PFSK-1 (cell line): ENCODE measurements at regions not wholly inside any gene's neighbourhood (a gene's known extent, or its start where the extent isn't known, plus 50 kb on each side); places are given as distances from the start of the nearest gene placed in this dataset.

Experiments used
- FOXP2 ChIP-seq: optimal IDR thresholded peaks from 2 replicates; pipeline ENCODE3; 2011; ENCODE audit warnings: borderline replicate concordance, control low read depth, inconsistent platforms; ENCODE audit not compliant: insufficient read depth; ENCODE audit errors: extremely low read length, extremely low read depth
- POLR2AphosphoS5 ChIP-seq: IDR thresholded peaks from 2 replicates; pipeline ENCODE4 v1.6.1; 2012; ENCODE audit warnings: low read depth, mild to moderate bottlenecking, control low read depth, low read length, moderate library complexity
- REST ChIP-seq, 2 experiments: IDR thresholded peaks; 2 replicates each; pipeline versions ENCODE4 v1.6.1 to v1.8.0; 2011 to 2012; ENCODE audit warnings: low read depth in 2 of 2, low read length in 2 of 2, control low read depth in 1 of 2, inconsistent platforms in 1 of 2, mild to moderate bottlenecking in 1 of 2, moderate library complexity in 1 of 2; ENCODE audit not compliant: insufficient read depth in 1 of 2
- SIN3A ChIP-seq: IDR thresholded peaks from 2 replicates; pipeline ENCODE4 v1.6.1; 2012; ENCODE audit warnings: mild to moderate bottlenecking, low read length, moderate library complexity, borderline replicate concordance; ENCODE audit not compliant: insufficient read depth
- TAF1 ChIP-seq: IDR thresholded peaks from 2 replicates; pipeline ENCODE4 v1.6.1; 2012; ENCODE audit warnings: low read length, control low read depth, borderline replicate concordance; ENCODE audit not compliant: insufficient read depth

- TF ChIP-seq FOXP2 (no peak), SIN3A (no peak), TAF1 (no peak), POLR2AphosphoS5 (no peak), REST (IDR thresholded peaks at IDR 0.05; ENCODE audit: insufficient read depth in 1 of 2, low read depth in 2 of 2, low read length in 2 of 2) (no peak)
Observed at GRCh38 chr1:215402147-215402546, 165.0 kb upstream of the KCTD3 start.

GRCh38 chr1:215405211-215405610, 161.9 kb upstream of the KCTD3 start:
- TF ChIP-seq SIN3A (no peak), FOXP2 (no peak), REST (IDR thresholded peaks at IDR 0.05; ENCODE audit: insufficient read depth in 1 of 2, low read depth in 2 of 2, low read length in 2 of 2) (no peak), POLR2AphosphoS5 (no peak), TAF1 (no peak)

- TF ChIP-seq SIN3A (no peak), TAF1 (no peak)
Observed at GRCh38 chr1:215406927-215407326, 160.2 kb upstream of the KCTD3 start.

GRCh38 chr1:215407575-215407974, 159.5 kb upstream of the KCTD3 start:
- TF ChIP-seq SIN3A = no peak
- no peak for TF ChIP-seq FOXP2
- no peak for TF ChIP-seq POLR2AphosphoS5
- TF ChIP-seq TAF1 = no peak
- no peak for TF ChIP-seq REST (IDR thresholded peaks at IDR 0.05; ENCODE audit: insufficient read depth in 1 of 2, low read depth in 2 of 2, low read length in 2 of 2)

- TF ChIP-seq SIN3A (no peak), REST (IDR thresholded peaks at IDR 0.05; ENCODE audit: insufficient read depth in 1 of 2, low read depth in 2 of 2, low read length in 2 of 2) (no peak), FOXP2 (no peak), POLR2AphosphoS5 (no peak), TAF1 (no peak)
Observed at GRCh38 chr1:215416497-215416896, 150.6 kb upstream of the KCTD3 start.
